ENCODE measurements at regions not wholly inside any gene's neighbourhood (a gene's known extent, or its start where the extent isn't known, plus 50 kb on each side); places are given as distances from the start of the nearest gene placed in this dataset.

- TF ChIP-seq, protein P1, sequence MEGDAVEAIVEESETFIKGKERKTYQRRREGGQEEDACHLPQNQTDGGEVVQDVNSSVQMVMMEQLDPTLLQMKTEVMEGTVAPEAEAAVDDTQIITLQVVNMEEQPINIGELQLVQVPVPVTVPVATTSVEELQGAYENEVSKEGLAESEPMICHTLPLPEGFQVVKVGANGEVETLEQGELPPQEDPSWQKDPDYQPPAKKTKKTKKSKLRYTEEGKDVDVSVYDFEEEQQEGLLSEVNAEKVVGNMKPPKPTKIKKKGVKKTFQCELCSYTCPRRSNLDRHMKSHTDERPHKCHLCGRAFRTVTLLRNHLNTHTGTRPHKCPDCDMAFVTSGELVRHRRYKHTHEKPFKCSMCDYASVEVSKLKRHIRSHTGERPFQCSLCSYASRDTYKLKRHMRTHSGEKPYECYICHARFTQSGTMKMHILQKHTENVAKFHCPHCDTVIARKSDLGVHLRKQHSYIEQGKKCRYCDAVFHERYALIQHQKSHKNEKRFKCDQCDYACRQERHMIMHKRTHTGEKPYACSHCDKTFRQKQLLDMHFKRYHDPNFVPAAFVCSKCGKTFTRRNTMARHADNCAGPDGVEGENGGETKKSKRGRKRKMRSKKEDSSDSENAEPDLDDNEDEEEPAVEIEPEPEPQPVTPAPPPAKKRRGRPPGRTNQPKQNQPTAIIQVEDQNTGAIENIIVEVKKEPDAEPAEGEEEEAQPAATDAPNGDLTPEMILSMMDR (IDR thresholded peaks at IDR 0.05), result no peak
- no peak for TF ChIP-seq POLR2AphosphoS5 (IDR thresholded peaks at IDR 0.05)
Measured at GRCh38 chr1:216794586-216794985, 71.4 kb upstream of the ESRRG start.
